CD4-positive, alpha-beta T cell treated with Interleukin-17A for 1 hour (primary cell): ENCODE measurements at regions not wholly inside any gene's neighbourhood (a gene's known extent, or its start where the extent isn't known, plus 50 kb on each side); places are given as distances from the start of the nearest gene placed in this dataset.
"Not testable (repeated sequence)": the region's sequence is repeated elsewhere in the genome, so short reads cannot be mapped to it uniquely, and the experiment has no call there.

Source experiments
- DNase-seq: peaks from one replicate; pipeline ENCODE4 v3.0.0-alpha.2; 2020

DNA sequence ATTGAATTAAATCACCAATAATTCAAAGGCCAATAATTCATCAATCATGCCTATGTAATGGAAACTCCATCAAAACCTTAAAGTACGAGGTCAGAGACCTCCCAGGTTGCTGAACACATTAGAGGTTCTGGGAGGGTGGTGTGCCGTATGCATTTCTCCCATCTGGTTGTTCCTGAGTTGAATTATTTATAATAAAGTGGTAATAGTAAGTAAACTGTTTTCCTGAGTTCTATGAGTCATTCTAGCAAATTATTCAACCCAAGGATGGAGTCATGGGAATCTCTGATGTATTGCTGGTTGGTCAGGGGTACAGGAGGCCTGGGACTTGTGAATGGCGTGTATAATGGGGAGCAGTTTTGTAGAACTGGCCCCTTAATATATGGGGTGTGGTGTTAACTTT is 191.7 kb downstream of the CARTPT start:
- DNase-seq = no peak

DNA sequence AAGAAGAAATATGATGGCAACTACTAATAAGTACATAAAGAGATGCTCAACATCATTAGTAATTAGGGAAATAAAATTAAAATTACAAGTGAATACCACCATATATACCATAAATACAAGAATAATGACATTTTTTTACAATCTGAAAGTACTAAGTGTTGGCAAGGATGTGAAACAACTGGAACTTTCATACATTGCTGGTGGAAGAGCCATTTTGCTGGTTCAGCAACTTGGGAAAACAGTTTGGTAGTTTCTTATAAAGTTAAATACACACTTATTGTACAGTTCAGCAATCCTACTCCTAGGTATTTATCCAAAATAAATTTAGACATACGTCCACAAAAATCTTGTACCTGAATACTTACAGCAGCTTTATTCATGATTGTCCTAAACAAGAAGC is 192.9 kb downstream of the CARTPT start:
- DNase-seq = no peak

DNA sequence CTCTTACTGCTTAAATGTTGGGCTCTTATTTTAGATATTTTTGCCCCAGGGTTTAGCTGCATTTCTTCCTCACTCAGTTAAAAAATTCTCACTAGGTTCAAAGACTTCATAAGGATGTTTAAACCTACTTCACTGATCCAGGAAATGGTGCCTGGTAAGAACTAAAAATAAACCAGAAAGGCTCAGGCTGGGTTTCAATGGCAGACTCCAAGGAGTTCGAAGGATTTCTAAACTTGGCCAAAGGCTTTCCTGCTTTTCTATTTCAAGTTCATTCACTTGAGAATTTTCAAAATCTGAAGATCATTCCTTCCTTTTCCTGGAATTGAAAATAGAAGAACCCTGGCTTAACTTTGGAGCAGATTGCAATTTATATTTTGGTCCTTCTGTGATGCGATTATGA is 193.0 kb upstream of the MAP1B start:
- DNase-seq = no peak

DNA sequence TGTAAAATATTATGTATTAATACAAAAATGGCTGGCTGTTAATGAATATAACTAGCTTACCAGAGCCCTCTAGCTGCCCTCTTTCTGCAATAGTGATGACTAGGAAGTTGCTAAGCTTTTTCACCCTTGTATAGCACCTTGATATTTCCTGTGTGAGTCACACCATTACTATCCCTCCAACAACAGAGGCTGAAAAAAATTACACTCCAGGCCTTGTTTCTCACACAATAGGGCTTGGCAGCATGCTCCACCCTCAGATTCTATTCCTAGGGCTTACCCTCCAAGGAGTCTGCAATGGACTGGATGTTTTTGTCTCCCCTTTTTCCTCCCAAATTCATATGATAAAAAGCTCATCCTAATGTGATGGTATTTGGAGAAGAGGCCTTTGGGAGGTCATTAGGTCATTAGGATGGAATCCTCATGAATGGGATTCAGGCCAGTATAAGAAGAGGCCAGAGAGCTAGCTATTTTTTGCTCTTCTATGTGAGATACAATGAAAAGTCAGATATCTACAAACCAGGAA is 184.6 kb upstream of the MAP1B start:
- no peak for DNase-seq

DNA sequence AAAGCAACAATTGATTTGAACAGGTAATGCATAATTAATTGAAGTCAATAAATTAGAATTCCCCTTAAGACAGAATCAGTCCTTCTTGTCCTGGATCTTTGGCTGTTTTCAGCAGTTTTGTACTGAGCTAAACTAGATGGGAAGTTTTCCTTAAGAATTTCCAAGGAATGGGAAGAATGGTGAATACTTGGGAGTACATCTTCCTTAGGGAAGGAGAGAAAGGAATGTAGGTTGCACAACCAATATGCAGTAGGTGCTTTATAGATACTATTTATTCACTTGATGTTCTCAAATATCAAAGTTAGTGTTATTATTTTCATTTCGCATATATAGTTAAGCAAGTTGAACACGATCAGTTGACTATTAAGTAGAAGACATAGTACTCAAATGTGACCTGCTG is 183.5 kb upstream of the MAP1B start:
- no peak for DNase-seq

DNA sequence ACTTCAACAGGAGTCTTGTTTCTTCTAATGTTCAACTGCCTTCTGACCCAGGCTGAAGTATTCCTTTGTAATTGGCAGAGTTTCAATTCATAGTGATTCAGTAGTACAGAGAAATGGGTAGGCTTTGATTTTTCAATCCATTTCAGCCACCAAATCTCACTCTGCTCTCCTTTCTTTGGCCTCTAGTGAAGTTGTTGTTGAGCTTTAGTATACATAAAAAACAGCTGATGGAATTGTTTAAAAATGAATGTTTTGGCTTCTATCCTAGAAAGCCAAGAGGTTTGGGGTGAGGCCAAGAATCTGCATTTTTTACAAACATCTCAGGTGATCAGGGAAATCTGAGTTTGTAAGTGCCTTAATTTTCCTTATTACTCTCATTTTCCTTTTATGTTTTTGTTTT is 182.9 kb upstream of the MAP1B start:
- no peak for DNase-seq

DNA sequence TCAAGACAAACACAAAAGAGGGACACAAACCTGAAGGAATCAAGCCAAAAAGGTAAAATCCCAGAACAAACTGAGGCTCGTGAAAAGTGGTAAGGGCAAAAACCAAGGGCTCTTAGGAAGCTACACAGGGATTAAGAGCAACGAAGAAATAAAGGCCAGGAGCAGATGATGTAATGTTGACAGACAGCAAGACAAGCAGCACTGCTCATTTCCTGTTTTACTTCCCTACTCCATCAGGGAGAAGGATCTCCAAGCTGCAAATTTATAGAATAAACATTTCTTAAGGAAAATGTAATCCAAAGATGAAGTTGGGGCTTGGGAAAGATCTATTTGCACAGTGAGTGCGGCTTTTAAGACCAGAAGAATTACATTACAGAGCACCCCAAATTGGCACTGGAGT is 182.3 kb upstream of the MAP1B start:
- no peak for DNase-seq

DNA sequence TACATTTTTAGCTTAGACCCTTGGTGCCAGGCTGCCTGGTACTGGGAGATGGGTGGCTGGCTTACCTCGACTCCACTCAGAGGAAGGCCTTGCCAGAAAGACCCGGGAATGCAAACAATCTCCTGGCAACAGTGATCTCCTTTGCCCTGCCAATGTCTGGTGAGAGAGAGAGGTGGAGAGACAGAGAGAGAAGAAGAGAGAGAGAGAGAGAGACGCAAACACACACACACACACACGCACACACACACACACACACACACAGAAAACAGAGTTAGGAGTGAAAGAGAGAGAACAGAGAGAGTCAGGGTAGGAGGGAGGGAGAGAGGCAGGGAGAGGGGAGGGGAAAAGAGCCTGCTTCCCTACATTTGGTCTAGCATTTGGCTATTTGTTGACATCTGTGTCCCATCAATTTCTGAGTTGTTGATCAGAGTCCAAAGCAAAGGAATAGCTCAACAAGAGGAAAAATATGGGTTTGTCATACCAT is 181.6 kb upstream of the MAP1B start:
- no peak for DNase-seq

DNA sequence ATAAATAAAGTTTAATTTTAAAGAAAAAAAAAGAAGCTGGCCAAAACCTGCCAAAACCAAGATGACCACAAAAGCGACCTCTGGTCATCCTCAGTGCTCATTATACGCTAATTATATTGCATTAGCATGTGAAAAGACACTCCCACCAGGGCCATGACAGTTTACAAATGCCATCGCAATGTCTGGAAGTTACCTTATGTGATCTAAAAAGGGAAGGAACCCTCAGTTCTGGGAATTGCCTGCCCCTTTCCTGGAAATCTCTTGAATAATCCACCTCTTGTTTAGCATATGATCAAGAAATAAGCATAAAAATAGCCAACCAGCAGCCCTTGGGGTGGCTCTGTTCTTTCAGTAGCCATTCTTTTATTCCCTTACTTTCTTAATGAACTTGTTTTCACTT is 178.3 kb upstream of the MAP1B start:
- DNase-seq = no peak

DNA sequence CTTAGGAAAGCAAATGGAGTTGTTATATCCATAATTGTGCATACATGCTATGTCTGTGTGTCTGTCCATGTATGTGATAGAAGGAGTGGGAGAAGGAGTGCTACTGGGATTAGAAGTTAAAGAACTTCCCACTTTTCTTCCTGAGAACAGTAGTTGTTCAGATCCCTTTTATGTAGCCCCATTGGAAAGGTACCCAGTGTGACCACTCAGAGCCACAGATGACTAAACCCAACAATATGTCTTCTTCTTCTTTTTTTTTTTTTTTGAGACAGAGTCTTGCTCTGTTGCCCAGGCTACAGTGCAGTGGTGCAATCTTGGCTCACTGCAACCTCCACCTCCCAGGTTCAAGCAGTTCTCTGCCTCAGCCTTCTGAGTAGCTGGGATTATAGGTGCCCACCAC is 176.7 kb upstream of the MAP1B start:
- DNase-seq = not testable (repeated sequence)

DNA sequence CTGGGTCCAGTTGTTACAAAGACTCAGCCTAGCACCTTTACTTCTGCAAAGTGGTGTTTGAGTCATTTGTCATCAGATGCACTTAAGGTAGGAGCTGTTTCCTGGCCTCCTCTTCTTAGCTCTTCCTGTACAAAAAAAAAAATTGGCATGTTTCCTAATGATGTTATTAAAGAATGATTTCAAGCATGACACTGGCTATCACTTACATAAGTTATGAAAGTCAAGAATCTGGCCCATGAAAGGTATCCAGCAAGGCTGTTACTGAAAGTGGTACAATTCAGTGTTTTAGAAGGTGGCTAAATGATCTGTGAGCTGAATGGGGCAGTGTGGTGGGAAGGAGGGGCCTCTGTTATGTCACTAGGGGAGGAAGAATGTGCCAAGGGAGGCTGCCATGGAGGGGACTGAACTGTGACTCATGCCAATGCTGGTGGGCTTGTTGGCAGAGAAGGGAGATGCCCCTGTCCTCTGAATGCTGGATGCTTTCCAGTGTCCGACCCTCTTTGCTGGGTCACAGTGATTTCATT is 175.1 kb upstream of the MAP1B start:
- no peak for DNase-seq

DNA sequence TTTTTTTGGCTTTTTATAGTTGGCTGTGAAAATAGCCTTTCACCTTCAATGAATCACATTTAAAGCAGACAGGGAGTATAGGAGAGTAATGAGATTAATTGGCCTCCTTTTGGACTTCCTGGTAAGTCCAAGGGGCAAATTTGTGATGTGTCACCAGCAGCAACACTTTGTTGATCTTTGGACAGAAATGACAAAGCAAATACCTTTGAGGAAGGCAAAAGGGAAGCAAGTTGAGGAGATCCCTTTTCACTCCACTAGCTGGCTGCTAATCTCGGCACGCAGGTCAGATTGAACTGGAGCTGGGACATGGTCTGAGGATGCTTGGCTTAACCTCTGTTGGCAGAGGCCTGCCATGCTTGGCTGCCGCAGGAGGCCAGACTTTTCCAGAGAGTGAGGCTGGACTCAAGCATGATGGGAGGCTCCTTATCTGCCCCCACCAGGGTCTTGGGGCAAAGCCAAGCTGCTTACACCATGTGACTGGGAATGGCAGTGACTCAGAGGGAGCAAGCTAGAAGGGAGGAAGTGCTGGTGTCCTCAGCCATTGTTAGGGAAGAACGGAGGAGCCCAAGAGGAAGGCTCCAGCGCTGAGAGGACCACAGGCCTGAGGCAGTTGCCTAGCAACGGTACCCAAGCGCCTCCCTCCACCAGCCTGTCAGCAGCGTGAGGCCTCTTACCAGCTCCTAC is 174.5 kb upstream of the MAP1B start:
- DNase-seq = no peak

DNA sequence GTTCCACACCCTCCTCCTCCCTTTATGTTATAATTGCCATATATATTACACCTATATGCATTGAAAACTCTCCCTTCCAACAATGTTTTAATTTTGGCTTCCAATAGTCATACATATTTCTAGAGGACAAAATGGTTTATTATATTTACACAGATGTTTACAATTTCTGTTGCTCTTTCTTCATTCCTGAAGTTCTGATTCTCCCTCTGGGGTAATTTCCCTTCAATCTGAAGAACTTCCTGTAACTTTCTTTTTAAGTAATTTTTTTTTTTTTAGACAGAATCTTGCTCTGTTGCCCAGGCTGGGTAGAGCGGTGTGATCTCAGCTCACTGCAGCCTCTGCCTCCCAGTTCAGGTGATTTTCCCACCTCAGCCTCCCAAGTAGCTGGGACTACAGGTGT is 173.0 kb upstream of the MAP1B start:
- no peak for DNase-seq

DNA sequence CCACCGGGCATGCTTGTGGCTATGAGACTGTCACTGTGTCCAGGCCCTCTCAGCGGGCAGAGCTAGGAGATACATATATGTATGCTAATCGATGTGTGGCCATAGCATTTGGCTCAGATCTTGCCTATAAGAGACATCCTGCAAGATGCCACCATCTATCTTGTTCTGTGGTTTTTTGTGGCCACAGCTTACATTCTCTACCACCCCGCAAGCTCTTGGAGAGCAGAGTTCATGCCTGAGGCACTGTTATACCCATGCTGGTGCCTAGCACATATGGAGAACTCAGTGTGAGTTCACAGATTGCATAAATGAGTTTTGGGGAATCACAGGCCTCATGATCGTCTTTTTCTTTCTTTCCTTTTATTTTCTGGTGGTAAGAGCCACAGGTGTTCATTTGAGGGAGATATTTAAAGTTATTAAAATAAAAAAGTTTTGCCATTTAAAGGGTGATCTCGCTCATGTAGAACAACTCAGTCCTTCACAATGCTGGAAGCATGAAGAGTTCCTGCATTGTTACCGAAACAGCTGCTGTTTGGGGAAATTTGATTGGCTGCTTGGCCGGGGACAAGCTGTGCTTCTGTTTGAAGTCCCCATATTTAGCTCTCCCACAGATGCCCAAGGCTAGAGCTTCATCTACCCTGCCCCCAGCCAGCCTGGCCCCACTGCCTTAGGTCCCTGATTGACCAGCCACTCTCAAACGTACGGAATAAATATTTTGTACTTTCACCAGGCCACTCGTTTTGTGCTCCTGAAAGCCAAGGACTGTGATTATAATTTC is 169.2 kb upstream of the MAP1B start:
- no peak for DNase-seq

DNA sequence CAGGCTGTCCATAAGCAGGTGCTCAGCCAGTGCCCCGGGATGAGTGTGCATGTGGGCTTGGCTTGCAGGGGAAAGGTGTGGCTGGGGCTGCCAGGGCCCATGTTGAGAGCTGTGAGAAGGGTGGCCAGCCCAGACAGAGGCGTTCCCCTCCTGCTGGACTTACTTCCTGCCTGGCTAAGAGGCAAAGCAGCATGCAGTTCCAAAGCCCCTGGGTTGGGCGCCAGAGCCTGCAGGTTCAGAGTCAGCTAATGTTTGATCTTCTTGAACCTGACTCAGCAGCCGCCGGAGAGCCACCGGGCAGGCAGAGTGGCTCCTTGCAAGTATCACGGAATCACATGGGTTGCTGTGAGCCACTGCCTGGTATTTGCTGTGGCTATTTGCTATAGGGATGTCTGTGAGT is 168.4 kb upstream of the MAP1B start:
- DNase-seq = no peak

DNA sequence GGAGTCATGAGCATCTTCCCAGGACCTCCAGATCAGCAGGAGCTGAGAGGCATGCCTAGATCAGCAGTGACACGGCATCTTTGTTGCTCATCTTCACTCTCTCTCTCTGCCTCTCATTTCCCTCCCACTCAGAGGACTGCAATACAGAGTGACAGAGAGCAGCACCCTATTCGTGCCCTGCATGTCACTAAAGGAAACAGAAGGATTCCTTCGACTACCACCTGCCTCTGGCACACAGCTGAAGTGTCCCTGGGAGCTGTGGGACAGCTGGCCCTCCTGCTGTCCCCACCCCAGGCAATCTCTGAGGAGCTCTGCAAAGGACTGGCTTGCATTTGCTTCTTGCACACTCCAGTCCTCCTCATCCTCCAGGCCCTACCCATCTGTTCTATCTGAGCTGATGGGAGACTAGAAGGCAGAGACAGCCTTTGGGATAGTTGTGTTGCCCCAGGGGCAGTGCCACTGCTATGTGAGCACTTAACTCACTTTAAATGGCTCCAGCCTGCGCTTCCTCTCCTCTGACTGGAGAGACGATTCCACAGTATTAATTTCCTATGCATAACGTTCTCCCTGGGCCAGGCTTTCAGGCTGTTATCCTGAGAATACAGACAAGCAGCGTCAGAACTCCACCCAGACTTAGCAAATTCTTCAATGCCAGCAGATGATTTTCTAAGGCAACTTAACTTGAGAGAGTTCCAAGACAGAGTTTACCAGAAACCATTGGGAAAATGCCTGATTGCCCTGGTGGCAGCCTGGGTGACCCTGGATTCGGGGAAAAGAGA is 167.6 kb upstream of the MAP1B start:
- DNase-seq = no peak

DNA sequence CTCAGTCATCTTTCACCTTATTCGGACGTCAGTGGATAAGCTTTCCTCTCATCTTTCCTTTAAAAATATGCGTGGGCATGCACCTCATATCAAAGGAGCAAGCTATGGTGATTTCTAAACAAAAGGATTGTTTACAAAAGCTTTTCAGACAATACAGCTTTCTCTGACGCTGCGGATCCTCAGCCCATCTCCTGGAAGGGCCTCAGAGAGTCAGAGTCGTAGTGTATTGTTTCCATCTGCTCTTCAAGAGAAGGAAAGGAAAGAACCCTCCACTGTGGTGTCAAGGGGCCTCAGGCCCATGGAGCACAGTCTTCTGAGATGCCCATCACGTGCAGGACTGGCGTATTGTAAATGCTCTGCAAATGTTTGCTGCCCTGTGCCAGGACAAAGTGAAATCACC is 163.4 kb upstream of the MAP1B start:
- no peak for DNase-seq

DNA sequence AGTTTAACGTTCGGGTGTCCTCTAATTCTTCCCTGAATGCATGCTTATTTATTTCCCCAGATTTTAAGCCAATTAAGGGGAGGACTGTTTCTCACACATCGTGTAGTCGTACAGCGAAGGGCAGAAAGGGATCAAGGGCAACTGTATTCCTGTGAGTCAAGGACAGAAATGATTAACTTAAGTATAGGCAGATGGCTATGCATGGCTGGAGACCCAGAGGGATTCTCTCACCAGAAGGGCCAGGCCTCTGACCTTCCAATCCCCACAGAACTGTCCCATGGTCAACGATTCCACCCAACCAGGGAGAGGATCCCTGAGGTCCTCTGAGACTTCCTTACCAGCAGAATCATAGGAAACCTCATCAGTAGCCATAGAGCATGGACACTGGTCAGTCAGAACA is 161.8 kb upstream of the MAP1B start:
- DNase-seq = no peak

DNA sequence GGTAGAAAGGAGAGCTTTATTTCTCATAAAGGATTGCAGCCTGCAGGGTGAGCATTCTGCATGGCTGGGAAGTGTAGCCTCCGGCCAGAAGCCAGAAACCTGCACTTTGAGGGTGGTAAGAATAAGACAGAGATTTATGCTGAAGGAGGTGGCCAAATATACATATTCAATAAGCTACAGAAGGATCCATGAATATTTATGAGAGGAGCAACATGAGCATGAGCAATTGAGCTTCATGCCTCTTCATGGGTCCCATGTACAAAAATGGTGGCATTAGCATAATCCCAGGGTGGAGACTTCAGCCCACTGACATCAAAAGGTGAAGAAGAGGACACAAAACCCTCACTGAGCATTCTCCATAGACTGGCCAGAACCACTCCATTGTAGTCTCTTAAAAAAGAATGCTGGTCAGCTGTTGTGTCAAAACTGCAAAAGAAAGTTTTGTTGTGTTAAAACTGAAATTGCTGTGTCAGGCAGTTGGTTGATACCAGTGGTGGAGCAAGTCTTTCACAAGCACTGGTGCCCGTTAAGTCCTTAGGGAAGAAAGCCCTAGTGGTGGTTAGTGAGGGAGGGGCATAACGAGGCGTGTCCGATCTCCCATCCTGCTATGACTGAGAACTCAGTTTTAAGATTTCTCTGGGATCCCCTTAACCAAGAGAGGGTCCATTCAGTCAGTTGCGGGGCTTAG is 160.8 kb upstream of the MAP1B start:
- DNase-seq = no peak

DNA sequence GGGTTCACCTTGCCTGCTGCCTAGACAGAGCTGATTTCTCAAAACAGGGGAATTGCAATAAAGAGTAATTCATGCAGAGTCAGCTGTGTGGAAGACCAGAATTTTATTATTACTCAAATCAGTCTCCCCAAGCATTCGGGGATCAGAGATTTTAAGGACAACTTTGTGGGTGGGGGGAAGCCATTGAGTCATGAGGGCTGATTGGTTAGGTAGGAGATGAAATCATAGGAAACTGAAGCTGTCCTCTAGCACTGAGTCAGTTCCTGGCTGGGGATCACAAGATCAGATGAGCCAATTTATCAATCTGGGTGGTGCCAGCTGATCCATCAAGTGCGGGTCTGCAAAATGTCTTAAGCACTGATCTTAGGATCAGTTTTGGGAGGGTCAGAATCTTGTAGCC is 159.1 kb upstream of the MAP1B start:
- DNase-seq = no peak

DNA sequence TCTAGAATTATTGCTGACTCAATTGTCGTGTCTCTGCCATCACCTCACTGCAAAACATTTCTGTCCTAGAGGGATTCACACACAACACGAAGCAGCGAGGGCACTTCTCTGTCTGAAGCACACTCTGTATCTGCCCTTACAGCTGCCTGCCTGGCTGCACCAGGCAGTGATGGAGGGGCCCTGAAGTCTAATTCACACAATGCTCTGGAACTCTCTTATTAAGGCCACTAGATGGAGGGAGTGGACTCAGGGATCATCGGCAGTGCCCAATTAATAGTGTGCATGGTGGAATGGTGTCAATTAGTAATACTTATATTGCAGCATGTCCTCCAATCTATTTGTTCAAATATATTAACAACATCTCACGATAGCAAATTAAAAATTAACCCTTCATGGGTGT is 157.5 kb upstream of the MAP1B start:
- no peak for DNase-seq

DNA sequence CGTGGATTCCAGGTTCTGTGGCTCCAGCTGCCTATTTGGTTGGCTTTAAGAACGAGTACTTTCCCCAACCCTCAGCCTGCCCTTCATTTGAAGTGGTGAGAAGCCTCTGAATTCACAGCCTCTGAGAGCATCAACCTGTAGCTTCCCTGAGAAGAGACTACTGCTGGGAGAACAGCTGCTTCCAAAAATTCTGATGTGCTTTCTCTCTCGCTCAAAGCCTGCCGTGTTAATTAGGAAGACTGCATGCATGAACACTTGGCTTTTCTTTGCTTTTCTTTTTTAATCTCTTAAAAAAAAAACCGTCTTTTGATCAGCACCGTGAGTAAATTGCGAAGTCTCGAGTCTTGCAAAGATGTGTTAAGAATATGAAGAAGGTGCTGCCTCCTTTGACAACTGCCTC is 153.4 kb upstream of the MAP1B start:
- DNase-seq = no peak

DNA sequence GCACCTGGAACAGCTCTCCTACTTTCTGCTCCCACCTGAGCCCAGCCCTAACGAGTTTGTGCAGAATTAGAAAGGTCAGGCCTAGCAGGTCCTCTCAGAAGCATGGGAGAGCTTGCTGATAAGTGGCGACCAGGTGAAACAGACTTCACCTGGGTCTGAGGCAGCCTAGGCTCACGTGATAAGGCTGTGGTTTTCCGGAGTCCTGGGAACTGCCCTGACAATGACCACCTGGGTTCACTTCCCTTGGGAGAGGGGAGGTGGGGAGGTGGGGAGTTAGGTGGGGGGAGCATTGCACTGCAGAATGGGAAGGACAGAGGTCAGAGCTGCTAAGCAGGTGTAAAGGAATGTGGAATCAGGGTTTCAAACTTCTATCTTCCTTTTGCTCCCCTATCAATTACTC is 152.9 kb upstream of the MAP1B start:
- DNase-seq = no peak
